Psoas muscle (tissue), 7 donors: ENCODE measurements at regions not wholly inside any gene's neighbourhood (a gene's known extent, or its start where the extent isn't known, plus 50 kb on each side); places are given as distances from the start of the nearest gene placed in this dataset.

Experiments used
- ATAC-seq, 4 donors: fragments of 200-7000 bp; cut with Tn5 transposase; one replicate each; pipeline ENCODE4 v1.9.1; 2020; ENCODE audit warnings: moderate library complexity in 3 of 4, mild to moderate bottlenecking in 2 of 4
- DNase-seq, 2 donors: peaks; one replicate each; pipeline ENCODE4 v3.0.0-alpha.2; 2020
- H3K27ac ChIP-seq: fragments of 200-600 bp; one replicate; pipeline ENCODE4 v1.8.0; 2022
- H3K27me3 ChIP-seq, 3 donors: fragments of 200-600 bp in 1 of 3; one replicate each; pipeline versions ENCODE4 v1.6.1 to v1.8.0; 2013 to 2022; ENCODE audit warnings: low read length in 2 of 3, mild to moderate bottlenecking in 2 of 3, moderate library complexity in 1 of 3; ENCODE audit not compliant: insufficient read depth in 3 of 3
- H3K36me3 ChIP-seq, 2 donors: fragments of 200-600 bp in 1 of 2; one replicate each; pipeline versions ENCODE4 v1.6.1 to v1.8.0; 2013 to 2022; ENCODE audit warnings: low read depth in 1 of 2, mild to moderate bottlenecking in 1 of 2, moderate library complexity in 1 of 2; ENCODE audit not compliant: insufficient read depth in 1 of 2
- H3K4me1 ChIP-seq: fragments of 200-600 bp; one replicate; pipeline ENCODE4 v1.8.0; 2022
- H3K4me3 ChIP-seq: fragments of 200-600 bp; one replicate; pipeline ENCODE4 v1.8.0; 2022; ENCODE audit warnings: mild to moderate bottlenecking
- H3K9me3 ChIP-seq: fragments of 200-600 bp; one replicate; pipeline ENCODE4 v1.8.0; 2022
- WGBS, 3 donors: extraction: QIAGEN DNeasy Blood & Tissue Kit; methylation state at CpG; one replicate each; pipeline versions ENCODE4 v1.1.6 to v1.1.7; 2013; 5-methylcytosine and 5-hydroxymethylcytosine counted together
- intact Hi-C, 2 donors: fragments of 100-400 bp; cut with DNase I; formaldehyde crosslinking; loops; one replicate each; pipeline versions ENCODE4 v1.11.0 to v1.14.2; 2022
- TF ChIP-seq, protein P1 (sequence below): fragments of 200-600 bp; IDR thresholded peaks from one replicate; pipeline ENCODE4 v1.8.0; 2022; ENCODE audit warnings: antibody characterized with exemption
- donor health status: healthy with polysubstance abuse.
- donor health status: DM: no; HTN: no; CAD: no; lungs with moderate emphysema.
- donor health status: Bipolar disorder and iron deficiency.
- donor health status: healthy.
- donor health status: DM: yes; HTN: yes; CAD: no.
- donor health status: DM: no; HTN: no; CAD: no.
- donor health status: DM: yes; HTN: yes; CAD: no.

DNA sequence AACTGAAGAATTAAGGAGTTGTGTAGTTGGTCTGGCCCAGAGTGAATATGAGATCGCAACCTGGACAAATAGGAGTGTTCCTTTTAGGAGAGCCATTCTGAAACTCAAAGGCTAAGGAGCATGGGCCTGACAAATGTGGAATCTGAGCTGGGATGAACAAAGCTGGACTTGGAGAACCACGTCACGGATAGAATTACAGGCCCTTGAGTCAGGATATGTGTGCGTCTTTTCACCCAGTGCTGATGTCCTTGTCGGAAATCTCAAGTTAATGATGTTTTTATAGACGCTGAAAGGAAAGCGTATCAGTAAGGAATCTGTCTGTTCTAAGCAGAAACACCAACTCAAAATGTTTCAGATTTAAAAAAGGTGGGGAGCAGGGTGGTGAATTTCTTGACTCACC lies 173.8 kb upstream of the ZKSCAN2 start:
- no peak overlapping the region for H3K4me3 ChIP-seq
- no peaks in the 10 kb centered on the region for H3K4me1 ChIP-seq
- TF ChIP-seq, protein P1, sequence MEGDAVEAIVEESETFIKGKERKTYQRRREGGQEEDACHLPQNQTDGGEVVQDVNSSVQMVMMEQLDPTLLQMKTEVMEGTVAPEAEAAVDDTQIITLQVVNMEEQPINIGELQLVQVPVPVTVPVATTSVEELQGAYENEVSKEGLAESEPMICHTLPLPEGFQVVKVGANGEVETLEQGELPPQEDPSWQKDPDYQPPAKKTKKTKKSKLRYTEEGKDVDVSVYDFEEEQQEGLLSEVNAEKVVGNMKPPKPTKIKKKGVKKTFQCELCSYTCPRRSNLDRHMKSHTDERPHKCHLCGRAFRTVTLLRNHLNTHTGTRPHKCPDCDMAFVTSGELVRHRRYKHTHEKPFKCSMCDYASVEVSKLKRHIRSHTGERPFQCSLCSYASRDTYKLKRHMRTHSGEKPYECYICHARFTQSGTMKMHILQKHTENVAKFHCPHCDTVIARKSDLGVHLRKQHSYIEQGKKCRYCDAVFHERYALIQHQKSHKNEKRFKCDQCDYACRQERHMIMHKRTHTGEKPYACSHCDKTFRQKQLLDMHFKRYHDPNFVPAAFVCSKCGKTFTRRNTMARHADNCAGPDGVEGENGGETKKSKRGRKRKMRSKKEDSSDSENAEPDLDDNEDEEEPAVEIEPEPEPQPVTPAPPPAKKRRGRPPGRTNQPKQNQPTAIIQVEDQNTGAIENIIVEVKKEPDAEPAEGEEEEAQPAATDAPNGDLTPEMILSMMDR, result no peak
- no peaks in the 10 kb centered on the region for H3K27me3 ChIP-seq
- intact Hi-C loops, result no loop called here
- ATAC-seq, result no peak
- 66 to 74% (median 66%) methylated on average over 7 of the region's 7 CpGs for WGBS, 3 donors
- no peaks in the 10 kb centered on the region for H3K36me3 ChIP-seq
- DNase-seq, result no peak
- H3K9me3 ChIP-seq, result no peaks in the 10 kb centered on the region
- H3K27ac ChIP-seq, result no peak overlapping the region

DNA sequence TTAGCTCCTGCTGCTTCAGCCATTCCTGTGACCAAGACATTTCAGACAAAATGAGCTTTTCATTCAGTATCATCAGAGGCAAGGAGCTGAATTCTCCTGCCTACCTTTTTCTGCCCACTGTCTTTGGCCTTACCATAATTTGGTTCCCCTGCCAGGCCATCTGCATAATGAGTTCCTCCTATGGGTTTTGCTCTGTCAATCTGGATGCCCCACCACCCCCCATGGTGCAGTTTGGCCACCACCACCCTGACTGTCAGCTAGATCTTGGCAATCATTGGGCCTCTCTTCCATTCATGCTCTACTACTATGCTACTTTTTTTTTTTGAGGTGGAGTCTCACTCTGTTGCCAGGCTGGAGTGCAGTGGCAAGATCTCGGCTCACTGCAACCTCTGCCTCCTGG lies 169.2 kb upstream of the ZKSCAN2 start:
- no peaks in the 10 kb centered on the region for H3K9me3 ChIP-seq
- ATAC-seq, result no peak
- no peaks in the 10 kb centered on the region for H3K27me3 ChIP-seq
- H3K36me3 ChIP-seq, result no peaks in the 10 kb centered on the region
- no peak overlapping the region for H3K27ac ChIP-seq
- H3K4me3 ChIP-seq, result no peak overlapping the region
- WGBS, 3 donors, result 61 to 82% (median 75%) methylated on average over 1 of the region's 1 CpG
- DNase-seq, result no peak
- intact Hi-C loops, result no loop called here
- TF ChIP-seq, protein P1, result no peak
- H3K4me1 ChIP-seq, result no peaks in the 10 kb centered on the region

DNA sequence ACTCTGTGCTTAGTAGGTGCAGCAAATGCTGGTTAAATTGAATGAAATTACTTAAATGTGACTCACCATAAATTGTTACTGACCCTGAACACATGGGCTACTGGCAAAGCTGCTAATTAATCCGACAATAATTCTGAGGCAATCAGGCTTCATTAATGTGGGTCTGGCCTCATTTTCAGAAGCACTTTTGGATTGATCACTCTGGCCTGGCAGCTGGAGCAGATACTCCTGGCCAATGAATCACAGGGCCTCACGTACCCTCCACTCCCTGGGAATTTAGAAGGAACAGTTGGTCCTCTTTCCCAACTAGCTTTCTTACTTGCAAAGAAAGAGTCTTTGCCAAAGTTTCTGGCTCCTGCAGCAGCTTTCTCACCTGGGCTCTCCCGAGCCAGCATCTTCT lies 162.0 kb upstream of the ZKSCAN2 start:
- 53 to 63% (median 58%) methylated on average over 3 of the region's 3 CpGs for WGBS, 3 donors
- ATAC-seq (no peak), DNase-seq (no peak)
- intact Hi-C loops, result no loop called here
- TF ChIP-seq, protein P1, result no peak
- Histone ChIP-seq H3K4me3 (no peak overlapping the region), H3K4me1 (no peaks in the 10 kb centered on the region), H3K27ac (no peak overlapping the region), H3K27me3 (no peaks in the 10 kb centered on the region), H3K36me3 (no peaks in the 10 kb centered on the region), H3K9me3 (no peaks in the 10 kb centered on the region)

DNA sequence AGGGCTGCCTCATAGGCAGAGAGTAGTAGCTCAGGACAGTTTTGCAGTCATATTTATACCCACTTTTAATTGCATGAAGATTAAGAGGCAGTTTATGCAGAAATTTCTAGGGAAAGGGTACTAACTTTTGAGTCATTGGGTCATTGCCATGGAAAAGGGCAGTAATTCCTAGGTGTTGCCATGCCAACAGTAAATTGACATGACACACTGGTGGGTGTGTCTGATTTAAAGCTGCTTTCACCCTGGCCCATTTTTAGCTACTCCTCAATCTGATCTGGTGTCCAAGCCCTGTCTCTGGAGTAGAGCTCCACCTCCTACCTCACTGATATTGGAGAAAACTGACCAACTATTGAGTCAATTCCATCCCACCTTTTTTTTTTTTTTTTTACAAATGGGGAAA lies 161.5 kb upstream of the ZKSCAN2 start:
- Histone ChIP-seq H3K27me3 (no peaks in the 10 kb centered on the region), H3K4me3 (no peak overlapping the region), H3K4me1 (no peaks in the 10 kb centered on the region), H3K36me3 (no peaks in the 10 kb centered on the region), H3K9me3 (no peaks in the 10 kb centered on the region), H3K27ac (no peak overlapping the region)
- DNase-seq (no peak), ATAC-seq (no peak)
- intact Hi-C loops, result no loop called here
- TF ChIP-seq, protein P1, result no peak

DNA sequence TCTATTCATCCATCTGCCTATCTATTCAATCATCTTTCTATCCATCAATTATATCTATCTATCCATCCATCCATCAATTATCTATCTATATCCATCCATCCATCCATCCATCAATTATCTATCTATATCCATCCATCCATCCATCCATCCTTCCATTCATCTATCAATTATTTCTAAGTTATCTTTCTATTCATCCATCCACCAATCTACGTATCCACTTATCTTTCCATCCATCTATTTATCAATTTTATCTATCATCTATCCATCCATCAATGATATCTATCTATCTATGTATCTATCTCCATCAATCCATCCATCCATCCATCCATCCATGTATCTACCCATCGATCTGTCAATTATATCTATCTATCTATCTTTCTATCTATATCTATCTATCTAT lies 158.4 kb upstream of the ZKSCAN2 start:
- no peak for DNase-seq
- Histone ChIP-seq H3K27ac (no peak overlapping the region), H3K27me3 (no peaks in the 10 kb centered on the region), H3K4me1 (no peaks in the 10 kb centered on the region), H3K4me3 (no peak overlapping the region), H3K36me3 (no peaks in the 10 kb centered on the region), H3K9me3 (no peaks in the 10 kb centered on the region)
- TF ChIP-seq, protein P1, result no peak
- WGBS, 3 donors, result 81 to 84% (median 81%) methylated on average over 2 of the region's 2 CpGs
- no peak for ATAC-seq
- intact Hi-C loops, result no loop called here
